AG20443 (cell line): ENCODE measurements at regions not wholly inside any gene's neighbourhood (a gene's known extent, or its start where the extent isn't known, plus 50 kb on each side); places are given as distances from the start of the nearest gene placed in this dataset.

Experiments
- DNase-seq: peaks from one replicate; pipeline ENCODE4 v3.0.0; 2012; ENCODE audit warnings: low spot score, mixed read lengths

GRCh38 chr2:8624855-8625398 is 56.9 kb upstream of the ID2 start:
- DNase-seq: no peak

GRCh38 chr2:8625399-8626300 is 56.2 kb upstream of the ID2 start:
- no peak for DNase-seq

GRCh38 chr2:8626572-8626971 is 55.3 kb upstream of the ID2 start:
- no peak for DNase-seq

- DNase-seq: no peak
Observed at GRCh38 chr2:8627019-8627691, 54.7 kb upstream of the ID2 start.

GRCh38 chr2:8627692-8628085 is 54.2 kb upstream of the ID2 start:
- no peak for DNase-seq

GRCh38 chr2:8628179-8628865 is 53.5 kb upstream of the ID2 start:
- DNase-seq: no peak

- DNase-seq: no peak
Observed at GRCh38 chr2:8628866-8629209, 53.0 kb upstream of the ID2 start.

- DNase-seq: no peak
Observed at GRCh38 chr2:8629402-8629801, 52.5 kb upstream of the ID2 start.

GRCh38 chr2:8630676-8631464 is 51.0 kb upstream of the ID2 start:
- no peak for DNase-seq

GRCh38 chr2:8631465-8632005 is 50.3 kb upstream of the ID2 start:
- DNase-seq: no peak
